ENCODE measurements at regions not wholly inside any gene's neighbourhood (a gene's known extent, or its start where the extent isn't known, plus 50 kb on each side); places are given as distances from the start of the nearest gene placed in this dataset.

DNA sequence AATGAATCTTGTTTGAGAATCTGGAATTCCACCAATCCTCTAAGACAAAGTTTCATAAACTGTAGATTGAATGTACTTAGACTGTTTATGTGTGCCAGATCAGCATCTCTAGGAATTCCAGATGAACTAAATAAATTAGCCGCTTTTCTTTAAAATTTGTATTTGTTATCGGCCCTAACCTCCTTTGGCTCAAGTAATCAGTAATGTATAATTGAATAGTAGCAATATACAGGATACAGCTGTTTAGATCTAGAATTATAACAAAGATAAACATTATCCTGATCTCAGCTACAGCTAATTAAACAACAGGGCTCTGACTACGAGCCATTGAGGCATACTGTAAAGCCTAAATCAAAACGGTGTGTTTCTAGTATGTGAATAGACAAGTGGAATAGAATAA lies 120.3 kb downstream of the CYB561 start:
- Mint-ChIP-seq H3K36me3 (ENCODE audit: low read depth) (no peaks in the 10 kb centered on the region), H3K27me3 (ENCODE audit: insufficient read depth, low read depth, poor library complexity) (no peaks in the 10 kb centered on the region), H3K9me3 (no peaks in the 10 kb centered on the region), H3K4me3 (no peak overlapping the region), H3K4me1 (peaks cover 3% of the 10 kb centered on the region; the same call in 2 of the 3 replicates), H3K27ac (no peak overlapping the region)
- Histone ChIP-seq H3K27ac (ENCODE audit: low read depth) (no peak overlapping the region), H3K36me3 (ENCODE audit: insufficient read depth) (no peaks in the 10 kb centered on the region), H3K4me2 (no peak overlapping the region), H4K20me1 (replicated peaks; ENCODE audit: insufficient read depth) (no peaks in the 10 kb centered on the region), H3K27me3 (ENCODE audit: insufficient read depth) (no peaks in the 10 kb centered on the region), H3K9me2 (ENCODE audit: insufficient read depth) (no peaks in the 10 kb centered on the region), H3F3A (replicated peaks; ENCODE audit: low read depth) (no peaks in the 10 kb centered on the region), H3K4me3 (no peak overlapping the region), H3K79me2 (replicated peaks; ENCODE audit: insufficient read depth) (no peaks in the 10 kb centered on the region), H3K4me1 (ENCODE audit: insufficient read depth) (no peaks in the 10 kb centered on the region), H2AFZ (no peak overlapping the region)
- DNase-seq (ENCODE audit: low spot score): no peak
- ATAC-seq: no peak
- TF ChIP-seq STAT1 (IDR thresholded peaks at IDR 0.05; ENCODE audit: unreplicated experiment) (no peak), REST (IDR thresholded peaks at IDR 0.05; ENCODE audit: unreplicated experiment) (no peak), EZH2phosphoT487 (IDR thresholded peaks at IDR 0.05; ENCODE audit: unreplicated experiment) (no peak), ETS1 (IDR thresholded peaks at IDR 0.05) (no peak), ZNF114 (CRISPR knock-in tag; IDR thresholded peaks at IDR 0.05) (no peak), EZH2 (IDR thresholded peaks at IDR 0.05; ENCODE audit: low read depth, unreplicated experiment) (no peak), ZNF331 (CRISPR knock-in tag; IDR thresholded peaks at IDR 0.05; ENCODE audit: low read depth) (no peak), POLR2AphosphoS5 (IDR thresholded peaks at IDR 0.05; ENCODE audit: low read depth) (no peak), NANOG (IDR thresholded peaks at IDR 0.05; ENCODE audit: borderline replicate concordance) (no peak), CREB1 (CRISPR knock-in tag; IDR thresholded peaks at IDR 0.05; ENCODE audit: low read depth) (no peak), JUNB (IDR thresholded peaks at IDR 0.05; ENCODE audit: unreplicated experiment) (no peak)
- TF ChIP-seq, protein P1, sequence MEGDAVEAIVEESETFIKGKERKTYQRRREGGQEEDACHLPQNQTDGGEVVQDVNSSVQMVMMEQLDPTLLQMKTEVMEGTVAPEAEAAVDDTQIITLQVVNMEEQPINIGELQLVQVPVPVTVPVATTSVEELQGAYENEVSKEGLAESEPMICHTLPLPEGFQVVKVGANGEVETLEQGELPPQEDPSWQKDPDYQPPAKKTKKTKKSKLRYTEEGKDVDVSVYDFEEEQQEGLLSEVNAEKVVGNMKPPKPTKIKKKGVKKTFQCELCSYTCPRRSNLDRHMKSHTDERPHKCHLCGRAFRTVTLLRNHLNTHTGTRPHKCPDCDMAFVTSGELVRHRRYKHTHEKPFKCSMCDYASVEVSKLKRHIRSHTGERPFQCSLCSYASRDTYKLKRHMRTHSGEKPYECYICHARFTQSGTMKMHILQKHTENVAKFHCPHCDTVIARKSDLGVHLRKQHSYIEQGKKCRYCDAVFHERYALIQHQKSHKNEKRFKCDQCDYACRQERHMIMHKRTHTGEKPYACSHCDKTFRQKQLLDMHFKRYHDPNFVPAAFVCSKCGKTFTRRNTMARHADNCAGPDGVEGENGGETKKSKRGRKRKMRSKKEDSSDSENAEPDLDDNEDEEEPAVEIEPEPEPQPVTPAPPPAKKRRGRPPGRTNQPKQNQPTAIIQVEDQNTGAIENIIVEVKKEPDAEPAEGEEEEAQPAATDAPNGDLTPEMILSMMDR (conservative IDR thresholded peaks at IDR 0.05; ENCODE audit: low read depth in 2 of 2): no peak
- TF ChIP-seq, protein P2, sequence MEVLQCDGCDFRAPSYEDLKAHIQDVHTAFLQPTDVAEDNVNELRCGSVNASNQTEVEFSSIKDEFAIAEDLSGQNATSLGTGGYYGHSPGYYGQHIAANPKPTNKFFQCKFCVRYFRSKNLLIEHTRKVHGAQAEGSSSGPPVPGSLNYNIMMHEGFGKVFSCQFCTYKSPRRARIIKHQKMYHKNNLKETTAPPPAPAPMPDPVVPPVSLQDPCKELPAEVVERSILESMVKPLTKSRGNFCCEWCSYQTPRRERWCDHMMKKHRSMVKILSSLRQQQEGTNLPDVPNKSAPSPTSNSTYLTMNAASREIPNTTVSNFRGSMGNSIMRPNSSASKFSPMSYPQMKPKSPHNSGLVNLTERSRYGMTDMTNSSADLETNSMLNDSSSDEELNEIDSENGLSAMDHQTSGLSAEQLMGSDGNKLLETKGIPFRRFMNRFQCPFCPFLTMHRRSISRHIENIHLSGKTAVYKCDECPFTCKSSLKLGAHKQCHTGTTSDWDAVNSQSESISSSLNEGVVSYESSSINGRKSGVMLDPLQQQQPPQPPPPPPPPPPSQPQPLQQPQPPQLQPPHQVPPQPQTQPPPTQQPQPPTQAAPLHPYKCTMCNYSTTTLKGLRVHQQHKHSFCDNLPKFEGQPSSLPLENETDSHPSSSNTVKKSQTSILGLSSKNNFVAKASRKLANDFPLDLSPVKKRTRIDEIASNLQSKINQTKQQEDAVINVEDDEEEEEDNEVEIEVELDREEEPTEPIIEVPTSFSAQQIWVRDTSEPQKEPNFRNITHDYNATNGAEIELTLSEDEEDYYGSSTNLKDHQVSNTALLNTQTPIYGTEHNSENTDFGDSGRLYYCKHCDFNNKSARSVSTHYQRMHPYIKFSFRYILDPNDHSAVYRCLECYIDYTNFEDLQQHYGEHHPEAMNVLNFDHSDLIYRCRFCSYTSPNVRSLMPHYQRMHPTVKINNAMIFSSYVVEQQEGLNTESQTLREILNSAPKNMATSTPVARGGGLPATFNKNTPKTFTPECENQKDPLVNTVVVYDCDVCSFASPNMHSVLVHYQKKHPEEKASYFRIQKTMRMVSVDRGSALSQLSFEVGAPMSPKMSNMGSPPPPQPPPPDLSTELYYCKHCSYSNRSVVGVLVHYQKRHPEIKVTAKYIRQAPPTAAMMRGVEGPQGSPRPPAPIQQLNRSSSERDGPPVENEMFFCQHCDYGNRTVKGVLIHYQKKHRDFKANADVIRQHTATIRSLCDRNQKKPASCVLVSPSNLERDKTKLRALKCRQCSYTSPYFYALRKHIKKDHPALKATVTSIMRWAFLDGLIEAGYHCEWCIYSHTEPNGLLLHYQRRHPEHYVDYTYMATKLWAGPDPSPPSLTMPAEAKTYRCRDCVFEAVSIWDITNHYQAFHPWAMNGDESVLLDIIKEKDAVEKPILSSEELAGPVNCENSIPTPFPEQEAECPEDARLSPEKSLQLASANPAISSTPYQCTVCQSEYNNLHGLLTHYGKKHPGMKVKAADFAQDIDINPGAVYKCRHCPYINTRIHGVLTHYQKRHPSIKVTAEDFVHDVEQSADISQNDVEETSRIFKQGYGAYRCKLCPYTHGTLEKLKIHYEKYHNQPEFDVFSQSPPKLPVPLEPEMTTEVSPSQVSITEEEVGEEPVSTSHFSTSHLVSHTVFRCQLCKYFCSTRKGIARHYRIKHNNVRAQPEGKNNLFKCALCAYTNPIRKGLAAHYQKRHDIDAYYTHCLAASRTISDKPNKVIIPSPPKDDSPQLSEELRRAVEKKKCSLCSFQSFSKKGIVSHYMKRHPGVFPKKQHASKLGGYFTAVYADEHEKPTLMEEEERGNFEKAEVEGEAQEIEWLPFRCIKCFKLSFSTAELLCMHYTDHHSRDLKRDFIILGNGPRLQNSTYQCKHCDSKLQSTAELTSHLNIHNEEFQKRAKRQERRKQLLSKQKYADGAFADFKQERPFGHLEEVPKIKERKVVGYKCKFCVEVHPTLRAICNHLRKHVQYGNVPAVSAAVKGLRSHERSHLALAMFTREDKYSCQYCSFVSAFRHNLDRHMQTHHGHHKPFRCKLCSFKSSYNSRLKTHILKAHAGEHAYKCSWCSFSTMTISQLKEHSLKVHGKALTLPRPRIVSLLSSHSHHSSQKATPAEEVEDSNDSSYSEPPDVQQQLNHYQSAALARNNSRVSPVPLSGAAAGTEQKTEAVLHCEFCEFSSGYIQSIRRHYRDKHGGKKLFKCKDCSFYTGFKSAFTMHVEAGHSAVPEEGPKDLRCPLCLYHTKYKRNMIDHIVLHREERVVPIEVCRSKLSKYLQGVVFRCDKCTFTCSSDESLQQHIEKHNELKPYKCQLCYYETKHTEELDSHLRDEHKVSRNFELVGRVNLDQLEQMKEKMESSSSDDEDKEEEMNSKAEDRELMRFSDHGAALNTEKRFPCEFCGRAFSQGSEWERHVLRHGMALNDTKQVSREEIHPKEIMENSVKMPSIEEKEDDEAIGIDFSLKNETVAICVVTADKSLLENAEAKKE (CRISPR knock-in tag; IDR thresholded peaks at IDR 0.05): no peak
